Mesodermal cell (in vitro differentiated cells): ENCODE measurements at regions not wholly inside any gene's neighbourhood (a gene's known extent, or its start where the extent isn't known, plus 50 kb on each side); places are given as distances from the start of the nearest gene placed in this dataset.
"Not testable (repeated sequence)": the region's sequence is repeated elsewhere in the genome, so short reads cannot be mapped to it uniquely, and the experiment has no call there.

ENCODE experiments used
- H3K27ac ChIP-seq: 2 replicates; pipeline ENCODE4 v1.7.0; 2013; ENCODE audit warnings: mild to moderate bottlenecking, low read depth, low read length, moderate library complexity; ENCODE audit not compliant: severe bottlenecking
- H3K36me3 ChIP-seq: 2 replicates; pipeline ENCODE4 v1.7.1; 2013; ENCODE audit warnings: mild to moderate bottlenecking, low read length, moderate library complexity; ENCODE audit not compliant: control insufficient read depth, insufficient read depth
- H3K4me1 ChIP-seq: one replicate; pipeline ENCODE4 v1.7.1; 2013; ENCODE audit warnings: mild to moderate bottlenecking, low read length; ENCODE audit not compliant: insufficient read depth, control insufficient read depth, poor library complexity, severe bottlenecking
- H3K4me3 ChIP-seq: 2 replicates; pipeline ENCODE4 v1.7.0; 2013; ENCODE audit warnings: low read length, control low read depth, mild to moderate bottlenecking; ENCODE audit not compliant: insufficient read depth, poor library complexity, severe bottlenecking; ENCODE audit errors: extremely low read depth
- H3K9me3 ChIP-seq: 2 replicates; pipeline ENCODE4 v1.7.1; 2013; ENCODE audit warnings: mild to moderate bottlenecking, low read length, moderate library complexity; ENCODE audit not compliant: control insufficient read depth
- WGBS, 2 experiments: methylation state at CpG; one replicate each; pipeline ENCODE4 v1.1.5; 2013; ENCODE audit warnings: missing lambda C conversion rate in 2 of 2; ENCODE audit not compliant: insufficient coverage in 2 of 2; 5-methylcytosine and 5-hydroxymethylcytosine counted together

- Histone ChIP-seq H3K4me1 (no peaks in the 10 kb centered on the region), H3K9me3 (no peaks in the 10 kb centered on the region), H3K4me3 (no peak overlapping the region), H3K27ac (no peak overlapping the region), H3K36me3 (no peaks in the 10 kb centered on the region)
- WGBS, 2 experiments = 100% methylated on average over 1 of the region's 3 CpGs; no CpG with 5 or more reads in 1 of the 2 experiments
Observed at GRCh38 chr12:74227846-74228545, 309.6 kb upstream of the ATXN7L3B start.

GRCh38 chr12:74229671-74230070 is 308.0 kb upstream of the ATXN7L3B start:
- H3K36me3 ChIP-seq = no peaks in the 10 kb centered on the region

GRCh38 chr12:74235342-74235741 is 302.3 kb upstream of the ATXN7L3B start:
- Histone ChIP-seq H3K4me1 (no peaks in the 10 kb centered on the region), H3K4me3 (no peak overlapping the region), H3K36me3 (no peaks in the 10 kb centered on the region), H3K27ac (no peak overlapping the region), H3K9me3 (no peaks in the 10 kb centered on the region)
- 100% methylated on average over 1 of the region's 2 CpGs; no CpG with 5 or more reads in 1 of the 2 experiments for whole genome bisulfite sequencing, 2 experiments

More at GRCh38 chr12:74229671-74230070, 308.0 kb upstream of the ATXN7L3B start:
- Histone ChIP-seq H3K27ac (no peak overlapping the region), H3K4me3 (no peak overlapping the region), H3K9me3 (no peaks in the 10 kb centered on the region), H3K4me1 (no peaks in the 10 kb centered on the region)

- no CpG with 5 or more reads among the region's 1 CpG for WGBS, 2 experiments
- Histone ChIP-seq H3K36me3 (no peaks in the 10 kb centered on the region), H3K4me3 (no peak overlapping the region), H3K4me1 (no peaks in the 10 kb centered on the region), H3K27ac (no peak overlapping the region), H3K9me3 (no peaks in the 10 kb centered on the region)
Observed at GRCh38 chr12:74241341-74241740, 296.3 kb upstream of the ATXN7L3B start.

- Histone ChIP-seq H3K4me1 (no peaks in the 10 kb centered on the region), H3K27ac (no peak overlapping the region)
- 83% methylated on average over 1 of the region's 2 CpGs; no CpG with 5 or more reads in 1 of the 2 experiments for WGBS, 2 experiments
Observed at GRCh38 chr12:74242088-74242487, 295.5 kb upstream of the ATXN7L3B start.

GRCh38 chr12:74245458-74245857 is 292.2 kb upstream of the ATXN7L3B start:
- Histone ChIP-seq H3K27ac (no peak overlapping the region), H3K4me3 (no peak overlapping the region), H3K4me1 (no peaks in the 10 kb centered on the region), H3K9me3 (no peaks in the 10 kb centered on the region), H3K36me3 (no peaks in the 10 kb centered on the region)
- WGBS, 2 experiments = 83 to 91% methylated on average over 1 of the region's 1 CpG

More at GRCh38 chr12:74242088-74242487, 295.5 kb upstream of the ATXN7L3B start:
- no peaks in the 10 kb centered on the region for H3K9me3 ChIP-seq
- H3K36me3 ChIP-seq = no peaks in the 10 kb centered on the region
- H3K4me3 ChIP-seq = no peak overlapping the region

- Histone ChIP-seq H3K36me3 (no peaks in the 10 kb centered on the region), H3K4me3 (no peak overlapping the region), H3K9me3 (no peaks in the 10 kb centered on the region), H3K4me1 (no peaks in the 10 kb centered on the region), H3K27ac (no peak overlapping the region)
- WGBS, 2 experiments = 100% methylated on average over 1 of the region's 1 CpG; no CpG with 5 or more reads in 1 of the 2 experiments
Observed at GRCh38 chr12:74250891-74251290, 286.7 kb upstream of the ATXN7L3B start.

GRCh38 chr12:74253826-74254225 is 283.8 kb upstream of the ATXN7L3B start:
- not testable (repeated sequence) for H3K4me3 ChIP-seq, H3K27ac ChIP-seq, H3K4me1 ChIP-seq, H3K36me3 ChIP-seq, H3K9me3 ChIP-seq
- WGBS, 2 experiments = 88 to 90% methylated on average over 3 to 4 of the region's 4 CpGs

GRCh38 chr12:74254784-74255183 is 282.9 kb upstream of the ATXN7L3B start:
- Histone ChIP-seq H3K9me3 (no peaks in the 10 kb centered on the region), H3K36me3 (no peaks in the 10 kb centered on the region), H3K4me1 (no peaks in the 10 kb centered on the region), H3K4me3 (no peak overlapping the region), H3K27ac (no peak overlapping the region)

DNA sequence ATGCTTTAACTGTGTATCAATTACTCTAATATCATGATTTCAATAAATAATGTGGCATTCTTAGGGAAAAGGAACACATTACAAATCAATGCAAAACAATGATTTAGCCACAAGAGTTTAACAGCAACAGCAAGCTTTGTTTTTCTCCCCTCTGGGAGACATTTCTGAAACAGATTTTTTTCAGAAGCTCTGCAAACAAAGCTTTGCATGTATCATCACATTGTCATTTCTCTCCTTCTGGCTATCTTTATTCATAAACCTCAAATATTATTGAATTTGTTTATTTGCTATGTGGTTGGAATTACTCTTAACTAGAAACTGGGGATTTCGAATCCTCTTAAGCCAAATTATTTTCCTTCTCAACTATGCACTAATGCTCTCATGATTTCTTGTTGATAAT is 278.4 kb upstream of the ATXN7L3B start:
- H3K4me3 ChIP-seq = no peak overlapping the region
- H3K36me3 ChIP-seq = no peaks in the 10 kb centered on the region
- no CpG with 5 or more reads among the region's 1 CpG for WGBS, 2 experiments
- H3K9me3 ChIP-seq = no peaks in the 10 kb centered on the region
- no peaks in the 10 kb centered on the region for H3K4me1 ChIP-seq
- no peak overlapping the region for H3K27ac ChIP-seq

DNA sequence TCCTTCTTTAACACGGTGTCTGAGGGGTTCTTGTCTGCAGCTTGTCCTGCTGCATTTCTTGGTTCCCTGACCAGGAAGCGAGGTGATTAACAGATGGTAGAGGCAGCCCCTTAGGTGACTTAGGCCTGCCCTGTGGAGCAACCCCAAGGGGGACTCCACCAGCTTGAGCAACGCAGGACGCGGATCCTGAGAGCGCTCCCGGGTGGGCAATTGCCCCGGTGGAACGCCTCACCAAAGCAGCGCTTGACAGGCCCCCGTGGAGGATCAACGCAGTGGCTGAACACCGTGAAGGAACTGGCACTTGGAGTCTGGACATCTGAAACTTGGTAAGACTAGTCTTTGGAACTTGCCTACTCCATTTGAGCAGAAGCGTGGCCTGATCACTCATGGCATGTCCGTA is 272.9 kb upstream of the ATXN7L3B start:
- H3K27ac ChIP-seq = no peak overlapping the region
- no peaks in the 10 kb centered on the region for H3K36me3 ChIP-seq
- H3K4me3 ChIP-seq = no peak overlapping the region
- H3K9me3 ChIP-seq = no peaks in the 10 kb centered on the region
- WGBS, 2 experiments = 92 to 95% methylated on average over 15 of the region's 15 CpGs
- H3K4me1 ChIP-seq = no peaks in the 10 kb centered on the region
